HEK293 (cell line): ENCODE measurements at regions not wholly inside any gene's neighbourhood (a gene's known extent, or its start where the extent isn't known, plus 50 kb on each side); places are given as distances from the start of the nearest gene placed in this dataset.

Source experiments
- MYNN ChIP-seq: fragments of 450-650 bp; formaldehyde crosslinking; IDR thresholded peaks from 2 replicates; pipeline ENCODE4 v1.5.1; 2016; ENCODE audit warnings: missing biosample characterization, missing genetic modification characterization, borderline replicate concordance
- ZNF366 ChIP-seq: fragments of 450-650 bp; formaldehyde crosslinking; conservative IDR thresholded peaks from 2 replicates; pipeline ENCODE4 v1.5.1; 2016; ENCODE audit warnings: missing biosample characterization, missing genetic modification characterization
- ZNF561 ChIP-seq: fragments of 450-650 bp; IDR thresholded peaks from 2 replicates; pipeline ENCODE4 v1.5.1; 2018; ENCODE audit warnings: missing biosample characterization, missing genetic modification characterization, borderline replicate concordance

DNA sequence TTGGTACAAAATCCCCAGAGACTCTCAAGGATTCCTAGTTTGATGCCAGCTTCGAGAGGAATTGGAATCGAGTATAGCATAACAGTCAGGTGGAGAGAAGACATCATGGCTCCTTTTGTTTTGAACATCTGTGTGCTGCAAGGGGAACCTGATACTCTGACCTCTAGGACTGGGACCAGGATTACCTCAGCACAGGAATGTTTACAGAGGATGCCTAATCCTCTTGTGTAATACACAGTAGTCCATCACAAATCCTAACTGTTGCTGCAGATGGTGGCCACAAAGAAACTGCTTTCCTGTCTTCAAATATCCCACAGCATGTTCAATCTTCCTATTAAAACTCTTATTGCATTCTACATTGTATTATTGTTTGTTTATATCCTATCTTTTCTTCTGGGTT, 111.8 kb upstream of the PRMT6 start:
- TF ChIP-seq ZNF561, result no peak
- TF ChIP-seq MYNN (tag by site-specific recombination), result no peak
- no peak for TF ChIP-seq ZNF366 (tag by site-specific recombination)
